HL-60 (cell line): ENCODE measurements at regions not wholly inside any gene's neighbourhood (a gene's known extent, or its start where the extent isn't known, plus 50 kb on each side); places are given as distances from the start of the nearest gene placed in this dataset.

Experiments
- DNase-seq, 2 experiments: peaks; one replicate each; pipeline ENCODE4 v3.0.0-alpha.2; 2010 to 2020; ENCODE audit warnings: low read depth in 1 of 2, low spot score in 1 of 2
- H3K27ac ChIP-seq: fragments of 250-450 bp; sonication (Bioruptor Pico); replicated peaks from 2 replicates; pipeline ENCODE4 v1.5.1; 2020; ENCODE audit warnings: mild to moderate bottlenecking, moderate library complexity
- H3K27me3 ChIP-seq: fragments of 250-450 bp; sonication (Bioruptor Pico); 2 replicates; pipeline ENCODE4 v1.5.1; 2021; ENCODE audit warnings: mild to moderate bottlenecking, moderate library complexity; ENCODE audit not compliant: insufficient read depth, poor library complexity, severe bottlenecking
- H3K4me3 ChIP-seq: replicated peaks from 2 replicates; pipeline ENCODE4 v1.5.1; 2011; ENCODE audit warnings: mild to moderate bottlenecking, control low read depth, low read length; ENCODE audit not compliant: insufficient read depth
- GABPA ChIP-seq: IDR thresholded peaks from 2 replicates; pipeline ENCODE4 v1.6.1; 2012; ENCODE audit warnings: low read depth
- POLR2AphosphoS5 ChIP-seq: IDR thresholded peaks from 2 replicates; pipeline ENCODE4 v1.6.1; 2012; ENCODE audit warnings: low read depth
- SPI1 ChIP-seq: IDR thresholded peaks from 2 replicates; pipeline ENCODE4 v1.6.1; 2012; ENCODE audit warnings: low read depth, mild to moderate bottlenecking, borderline replicate concordance
- TF ChIP-seq, protein P1 (sequence below): IDR thresholded peaks from one replicate; pipeline ENCODE4 v1.5.1; 2011; ENCODE audit warnings: low read length, control low read depth, inconsistent platforms; ENCODE audit not compliant: insufficient read depth
- TF ChIP-seq, protein P2 (sequence below): IDR thresholded peaks from 2 replicates; pipeline ENCODE4 v1.6.1; 2012; ENCODE audit warnings: low read depth; ENCODE audit not compliant: insufficient replicate concordance

DNA sequence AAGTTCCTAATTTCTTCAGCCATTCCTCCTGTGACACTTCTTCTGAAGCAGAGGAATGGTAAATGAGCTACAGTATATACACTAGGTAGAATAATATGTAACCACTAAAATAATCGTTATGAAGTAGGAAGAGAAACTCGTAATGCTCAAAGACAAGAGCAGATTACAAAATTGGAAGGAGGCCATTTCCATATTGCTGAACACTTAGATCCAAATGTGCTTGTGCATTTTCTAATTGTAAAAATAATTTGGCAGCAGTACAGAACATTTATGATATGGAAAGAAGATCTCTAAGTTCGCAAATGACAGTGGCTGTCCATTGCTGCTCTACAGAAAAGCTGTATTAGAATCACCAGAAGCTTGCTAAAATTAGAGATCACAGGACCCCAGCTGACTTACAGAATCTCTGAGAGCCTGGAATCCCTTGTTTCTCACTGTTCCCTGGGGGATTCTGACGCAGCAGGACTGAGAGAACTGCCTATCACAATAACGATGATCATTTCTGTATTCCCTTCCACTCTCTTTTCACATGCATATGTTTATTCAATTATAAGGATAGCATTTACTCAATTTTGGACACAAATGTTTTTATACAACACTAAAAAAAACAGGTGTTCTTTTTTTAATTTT lies 242.1 kb downstream of the OMA1 start:
- no peak overlapping the region for H3K4me3 ChIP-seq
- H3K27ac ChIP-seq: no peak overlapping the region
- no peak for DNase-seq
- TF ChIP-seq SPI1: no peak
- TF ChIP-seq GABPA: no peak
- TF ChIP-seq, protein P1, sequence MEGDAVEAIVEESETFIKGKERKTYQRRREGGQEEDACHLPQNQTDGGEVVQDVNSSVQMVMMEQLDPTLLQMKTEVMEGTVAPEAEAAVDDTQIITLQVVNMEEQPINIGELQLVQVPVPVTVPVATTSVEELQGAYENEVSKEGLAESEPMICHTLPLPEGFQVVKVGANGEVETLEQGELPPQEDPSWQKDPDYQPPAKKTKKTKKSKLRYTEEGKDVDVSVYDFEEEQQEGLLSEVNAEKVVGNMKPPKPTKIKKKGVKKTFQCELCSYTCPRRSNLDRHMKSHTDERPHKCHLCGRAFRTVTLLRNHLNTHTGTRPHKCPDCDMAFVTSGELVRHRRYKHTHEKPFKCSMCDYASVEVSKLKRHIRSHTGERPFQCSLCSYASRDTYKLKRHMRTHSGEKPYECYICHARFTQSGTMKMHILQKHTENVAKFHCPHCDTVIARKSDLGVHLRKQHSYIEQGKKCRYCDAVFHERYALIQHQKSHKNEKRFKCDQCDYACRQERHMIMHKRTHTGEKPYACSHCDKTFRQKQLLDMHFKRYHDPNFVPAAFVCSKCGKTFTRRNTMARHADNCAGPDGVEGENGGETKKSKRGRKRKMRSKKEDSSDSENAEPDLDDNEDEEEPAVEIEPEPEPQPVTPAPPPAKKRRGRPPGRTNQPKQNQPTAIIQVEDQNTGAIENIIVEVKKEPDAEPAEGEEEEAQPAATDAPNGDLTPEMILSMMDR: no peak
- TF ChIP-seq POLR2AphosphoS5: no peak
- TF ChIP-seq, protein P2, sequence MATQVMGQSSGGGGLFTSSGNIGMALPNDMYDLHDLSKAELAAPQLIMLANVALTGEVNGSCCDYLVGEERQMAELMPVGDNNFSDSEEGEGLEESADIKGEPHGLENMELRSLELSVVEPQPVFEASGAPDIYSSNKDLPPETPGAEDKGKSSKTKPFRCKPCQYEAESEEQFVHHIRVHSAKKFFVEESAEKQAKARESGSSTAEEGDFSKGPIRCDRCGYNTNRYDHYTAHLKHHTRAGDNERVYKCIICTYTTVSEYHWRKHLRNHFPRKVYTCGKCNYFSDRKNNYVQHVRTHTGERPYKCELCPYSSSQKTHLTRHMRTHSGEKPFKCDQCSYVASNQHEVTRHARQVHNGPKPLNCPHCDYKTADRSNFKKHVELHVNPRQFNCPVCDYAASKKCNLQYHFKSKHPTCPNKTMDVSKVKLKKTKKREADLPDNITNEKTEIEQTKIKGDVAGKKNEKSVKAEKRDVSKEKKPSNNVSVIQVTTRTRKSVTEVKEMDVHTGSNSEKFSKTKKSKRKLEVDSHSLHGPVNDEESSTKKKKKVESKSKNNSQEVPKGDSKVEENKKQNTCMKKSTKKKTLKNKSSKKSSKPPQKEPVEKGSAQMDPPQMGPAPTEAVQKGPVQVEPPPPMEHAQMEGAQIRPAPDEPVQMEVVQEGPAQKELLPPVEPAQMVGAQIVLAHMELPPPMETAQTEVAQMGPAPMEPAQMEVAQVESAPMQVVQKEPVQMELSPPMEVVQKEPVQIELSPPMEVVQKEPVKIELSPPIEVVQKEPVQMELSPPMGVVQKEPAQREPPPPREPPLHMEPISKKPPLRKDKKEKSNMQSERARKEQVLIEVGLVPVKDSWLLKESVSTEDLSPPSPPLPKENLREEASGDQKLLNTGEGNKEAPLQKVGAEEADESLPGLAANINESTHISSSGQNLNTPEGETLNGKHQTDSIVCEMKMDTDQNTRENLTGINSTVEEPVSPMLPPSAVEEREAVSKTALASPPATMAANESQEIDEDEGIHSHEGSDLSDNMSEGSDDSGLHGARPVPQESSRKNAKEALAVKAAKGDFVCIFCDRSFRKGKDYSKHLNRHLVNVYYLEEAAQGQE: no peak
- no peaks in the 10 kb centered on the region for H3K27me3 ChIP-seq

DNA sequence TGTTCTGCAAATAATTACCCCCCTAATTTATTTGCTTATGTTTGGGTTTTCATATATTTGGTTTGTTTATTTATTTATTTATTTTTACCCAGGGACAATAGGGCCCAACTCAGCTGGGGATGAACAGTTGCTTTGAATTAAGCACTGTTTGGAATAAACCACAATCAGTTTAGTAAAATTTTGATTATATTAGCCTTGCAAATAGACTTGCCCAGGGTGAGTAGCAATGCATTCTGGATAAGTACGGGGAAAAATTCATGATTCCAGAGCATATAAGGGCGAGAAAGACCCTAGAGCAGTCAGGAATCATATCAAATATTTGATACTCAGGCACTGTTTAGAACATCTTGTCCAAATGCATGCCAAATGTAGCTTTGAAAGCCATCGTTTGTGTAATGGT lies 242.7 kb downstream of the OMA1 start:
- no peak overlapping the region for H3K27ac ChIP-seq
- TF ChIP-seq, protein P2: no peak
- H3K27me3 ChIP-seq: no peaks in the 10 kb centered on the region
- DNase-seq: no peak
- H3K4me3 ChIP-seq: no peak overlapping the region

DNA sequence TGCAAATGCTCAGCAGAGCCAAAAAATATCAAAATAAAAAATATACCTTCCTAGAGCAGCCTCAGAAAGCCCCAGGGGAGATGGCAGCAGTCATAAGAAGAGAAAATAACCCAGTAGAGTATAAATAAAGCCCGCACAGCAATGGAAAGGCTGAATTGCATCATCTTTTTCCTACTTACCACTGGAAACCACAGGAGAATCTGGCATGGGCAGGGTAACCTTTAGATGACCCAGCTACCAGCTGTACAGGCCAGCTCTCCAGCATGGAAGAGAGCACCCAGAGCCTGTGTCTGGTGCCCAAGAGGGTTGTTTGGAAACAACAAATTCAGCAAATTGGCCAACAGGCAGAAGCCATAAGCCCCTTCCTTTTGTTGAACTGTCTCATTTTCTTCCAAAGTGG lies 253.1 kb downstream of the OMA1 start:
- H3K27ac ChIP-seq: no peak overlapping the region
- no peaks in the 10 kb centered on the region for H3K27me3 ChIP-seq
- no peak overlapping the region for H3K4me3 ChIP-seq
- TF ChIP-seq, protein P2: no peak
- TF ChIP-seq GABPA: no peak
- TF ChIP-seq POLR2AphosphoS5: no peak
- no peak for TF ChIP-seq SPI1
- TF ChIP-seq, protein P1: no peak
- DNase-seq: no peak
